HepG2 (cell line): ENCODE measurements at regions not wholly inside any gene's neighbourhood (a gene's known extent, or its start where the extent isn't known, plus 50 kb on each side); places are given as distances from the start of the nearest gene placed in this dataset.
"Not testable (repeated sequence)": the region's sequence is repeated elsewhere in the genome, so short reads cannot be mapped to it uniquely, and the experiment has no call there.

Experiments
- ATAC-seq: fragments of 200-7000 bp; cut with Tn5 transposase; 3 replicates; pipeline ENCODE4 v1.9.1; 2020; ENCODE audit warnings: mild to moderate bottlenecking, moderate library complexity
- BruUV-seq: library from RNA; stranded (reverse); fragments of 400-500 nt; replicated peaks from 2 replicates; lab custom pipeline; 2021; lab: Mats Ljungman, UMichigan
- CTCF ChIA-PET: fragments of 300-600 bp; formaldehyde crosslinking; extraction: SDS; loops from one replicate; lab custom pipeline; 2021; ENCODE audit warnings: low total read pairs, inconsistent platforms, low intra/inter-chr PET ratio; lab: Yijun Ruan, JAX
- POLR2A ChIA-PET: fragments of 350-600 bp; sonication (Branson Sonifier 250); formaldehyde crosslinking; loops from one replicate; lab custom pipeline; 2020; ENCODE audit warnings: antibody characterized with exemption, inconsistent platforms; lab: Yijun Ruan, JAX
- DNase-seq: peaks from one replicate; pipeline ENCODE4 v3.0.0-alpha.2; 2015; ENCODE audit warnings: low spot score
- FAIRE-seq: peaks from 3 replicates; lab custom pipeline; 2011; peaks lifted over from hg19 to GRCh38; lab: Jason Lieb, UNC
- H2AFZ ChIP-seq: one replicate; pipeline ENCODE4 v1.6.1; 2011; ENCODE audit warnings: low read length, inconsistent platforms
- H3K27ac ChIP-seq: fragments of 300-600 bp; 3 replicates; pipeline ENCODE4 v1.8.0; 2011; ENCODE audit warnings: mixed run types, mild to moderate bottlenecking, mixed read lengths, low read length, inconsistent platforms; ENCODE audit not compliant: insufficient read depth; ENCODE audit errors: extremely low read length
- H3K27me3 ChIP-seq, 2 experiments: fragments of 200-600 bp in 1 of 2; 2 replicates in 1 of 2; 3 replicates in 1 of 2; pipeline versions ENCODE4 v1.6.0 to v1.8.0; 2011; ENCODE audit warnings: low read length in 2 of 2, mild to moderate bottlenecking in 2 of 2, moderate library complexity in 2 of 2, inconsistent platforms in 1 of 2; ENCODE audit not compliant: insufficient read depth in 2 of 2, control insufficient read depth in 1 of 2
- H3K36me3 ChIP-seq, 2 experiments: fragments of 200-600 bp in 1 of 2; replicated peaks in 1 of 2; 2 replicates in 1 of 2; 3 replicates in 1 of 2; pipeline versions ENCODE4 v1.5.1 to v1.8.0; 2011; ENCODE audit warnings: low read length in 2 of 2, inconsistent platforms in 1 of 2; ENCODE audit not compliant: insufficient read depth in 2 of 2, control insufficient read depth in 1 of 2
- H3K4me1 ChIP-seq: 2 replicates; pipeline ENCODE4 v1.5.1; 2012; ENCODE audit warnings: low read length, inconsistent platforms; ENCODE audit not compliant: insufficient read depth
- H3K4me2 ChIP-seq: 2 replicates; pipeline ENCODE4 v1.6.0; 2011; ENCODE audit warnings: low read depth, low read length, inconsistent platforms
- H3K4me3 ChIP-seq, 3 experiments: fragments of 200-600 bp in 1 of 3; sonication (generic), shearing (Covaris generic) in 1 of 3; replicated peaks in 1 of 3; 2 replicates each; pipeline ENCODE4 v1.5.1; 2011 to 2016; ENCODE audit warnings: low read length in 3 of 3, inconsistent platforms in 2 of 3, low read depth in 2 of 3, mild to moderate bottlenecking in 2 of 3, control low read depth in 1 of 3, mixed read lengths in 1 of 3; ENCODE audit not compliant: insufficient read depth in 1 of 3
- H3K79me2 ChIP-seq: one replicate; pipeline ENCODE4 v1.6.1; 2011; ENCODE audit warnings: low read length, inconsistent platforms; ENCODE audit not compliant: insufficient read depth
- H3K9ac ChIP-seq: 2 replicates; pipeline ENCODE4 v1.6.0; 2011; ENCODE audit warnings: mild to moderate bottlenecking, low read depth, low read length, inconsistent platforms; ENCODE audit not compliant: insufficient read depth
- H3K9me3 ChIP-seq: 2 replicates; pipeline ENCODE4 v1.5.1; 2012; ENCODE audit warnings: mild to moderate bottlenecking, low read length
- H4K20me1 ChIP-seq: 2 replicates; pipeline ENCODE4 v1.6.0; 2011; ENCODE audit warnings: inconsistent platforms, mild to moderate bottlenecking, low read length, moderate library complexity; ENCODE audit not compliant: insufficient read depth
- RERE ChIP-seq: IDR thresholded peaks from 2 replicates; pipeline ENCODE4 v1.6.1; 2016; ENCODE audit warnings: low read depth, missing genetic modification reagents, missing compliant biosample characterization
- UBTF ChIP-seq: sonication (generic); formaldehyde crosslinking; IDR thresholded peaks from 2 replicates; pipeline ENCODE4 v1.4.0; 2020; ENCODE audit warnings: mild to moderate bottlenecking, missing genetic modification reagents
- in situ Hi-C: cut with HindIII; loops from 2 replicates; pipeline ENCODE4 v1.10.0; 2017; ENCODE audit warnings: low pct_unique_long_range_greater_than_20kb; ENCODE audit not compliant: extremely low pct_ligation_motif_present
- intact Hi-C: fragments of 100-400 bp; cut with micrococcal nuclease; formaldehyde crosslinking; loops from one replicate; pipeline ENCODE4 v1.10.0; 2022; ENCODE audit not compliant: unreplicated experiment

- TF ChIP-seq UBTF = no peak
- no peak for TF ChIP-seq RERE (CRISPR knock-in tag)
Measured at GRCh38 chr1:41975121-41975520, 56.4 kb upstream of the HIVEP3 start (continued).

- H3K79me2 ChIP-seq, H3K4me2 ChIP-seq, BruUV-seq, H3K9me3 ChIP-seq, FAIRE-seq, DNase-seq, intact Hi-C loops, H3K4me3 ChIP-seq, H3K4me1 ChIP-seq, H3K27me3 ChIP-seq, ATAC-seq, in situ Hi-C loops, H4K20me1 ChIP-seq, H3K36me3 ChIP-seq, CTCF ChIA-PET, H2AFZ ChIP-seq, H3K27ac ChIP-seq, H3K9ac ChIP-seq, POLR2A ChIA-PET: not testable (repeated sequence)
Measured at GRCh38 chr1:41968557-41968956, 49.8 kb upstream of the HIVEP3 start.
